SK-N-SH (cell line): ENCODE measurements at regions not wholly inside any gene's neighbourhood (a gene's known extent, or its start where the extent isn't known, plus 50 kb on each side); places are given as distances from the start of the nearest gene placed in this dataset.

Experiments
- CTCF ChIA-PET: fragments of 300-600, 350-600 bp; formaldehyde crosslinking; extraction: SDS; loops from one replicate; lab custom pipeline; 2021; lab: Yijun Ruan, JAX
- POLR2A ChIA-PET: fragments of 350-600 bp; sonication (Branson Sonifier 250); formaldehyde crosslinking; extraction: SDS; loops from one replicate; lab custom pipeline; 2020; ENCODE audit warnings: antibody characterized with exemption, inconsistent platforms; lab: Yijun Ruan, JAX
- DNase-seq: peaks from one replicate; pipeline ENCODE4 v3.0.0; 2012
- H2AFZ ChIP-seq: fragments of 200-600 bp; sonication (generic); 2 replicates; pipeline ENCODE4 v1.8.1; 2016; ENCODE audit warnings: antibody characterized with exemption, mild to moderate bottlenecking, low read depth
- H3F3A ChIP-seq: fragments of 200-600 bp; sonication (generic); replicated peaks from 2 replicates; pipeline ENCODE3; 2016; ENCODE audit warnings: antibody characterized with exemption, mild to moderate bottlenecking; ENCODE audit not compliant: insufficient read depth
- H3K27ac ChIP-seq, 2 experiments: fragments of 200-500 bp in 1 of 2; fragments of 200-600 bp in 1 of 2; sonication (Bioruptor generic) in 1 of 2; sonication (generic), shearing (Covaris generic) in 1 of 2; 2 replicates each; pipeline versions ENCODE4 v1.5.1 to v1.6.1; 2014 to 2016; ENCODE audit warnings: low read depth in 2 of 2, inconsistent platforms in 1 of 2, low read length in 1 of 2, mild to moderate bottlenecking in 1 of 2, mixed read lengths in 1 of 2
- H3K27me3 ChIP-seq: fragments of 200-600 bp; sonication (generic), shearing (Covaris generic); 2 replicates; pipeline ENCODE4 v1.6.1; 2016; ENCODE audit warnings: mixed run types; ENCODE audit not compliant: insufficient read depth
- H3K36me3 ChIP-seq, 2 experiments: fragments of 200-500 bp in 1 of 2; fragments of 200-600 bp in 1 of 2; sonication (Bioruptor generic) in 1 of 2; sonication (generic) in 1 of 2; replicated peaks in 1 of 2; 2 replicates each; pipeline versions ENCODE3 to v1.5.1; 2014 to 2016; ENCODE audit warnings: low read length in 1 of 2, mild to moderate bottlenecking in 1 of 2; ENCODE audit not compliant: insufficient read depth in 2 of 2, control insufficient read depth in 1 of 2
- H3K4me1 ChIP-seq, 2 experiments: fragments of 200-500 bp in 1 of 2; fragments of 200-600 bp in 1 of 2; sonication (Bioruptor generic) in 1 of 2; sonication (generic), shearing (Covaris generic) in 1 of 2; 2 replicates each; pipeline versions ENCODE4 v1.5.1 to v1.6.1; 2014 to 2016; ENCODE audit warnings: low read depth in 1 of 2, low read length in 1 of 2, mixed run types in 1 of 2; ENCODE audit not compliant: insufficient read depth in 2 of 2, control insufficient read depth in 1 of 2
- H3K4me2 ChIP-seq: fragments of 200-600 bp; sonication (generic), shearing (Covaris generic); 2 replicates; pipeline ENCODE4 v1.6.1; 2017; ENCODE audit warnings: mixed run types
- H3K4me3 ChIP-seq, 2 experiments: fragments of 200-500 bp in 1 of 2; fragments of 200-600 bp in 1 of 2; sonication (Bioruptor generic) in 1 of 2; sonication (generic), shearing (Covaris generic) in 1 of 2; 2 replicates each; pipeline versions ENCODE4 v1.5.1 to v1.8.1; 2014 to 2016; ENCODE audit warnings: low read depth in 2 of 2, inconsistent platforms in 1 of 2, low read length in 1 of 2, mild to moderate bottlenecking in 1 of 2, mixed read lengths in 1 of 2, moderate library complexity in 1 of 2
- H3K79me2 ChIP-seq: fragments of 200-600 bp; sonication (generic); 2 replicates; pipeline ENCODE4 v1.8.1; 2017; ENCODE audit warnings: mild to moderate bottlenecking; ENCODE audit not compliant: insufficient read depth
- H3K9ac ChIP-seq: fragments of 200-600 bp; sonication (generic); 2 replicates; pipeline ENCODE4 v1.6.1; 2017; ENCODE audit warnings: mixed run types
- H3K9me2 ChIP-seq: fragments of 200-600 bp; sonication (generic); 2 replicates; pipeline ENCODE4 v1.6.1; 2017; ENCODE audit warnings: mixed run types
- H3K9me3 ChIP-seq: fragments of 200-600 bp; sonication (generic); 2 replicates; pipeline ENCODE4 v1.6.1; 2017; ENCODE audit warnings: mixed run types, mild to moderate bottlenecking, moderate library complexity
- H4K20me1 ChIP-seq: fragments of 200-600 bp; sonication (generic); 2 replicates; pipeline ENCODE4 v1.6.1; 2017; ENCODE audit warnings: mild to moderate bottlenecking, mixed run types; ENCODE audit not compliant: insufficient read depth
- CHD2 ChIP-seq: fragments of 150-350 bp; IDR thresholded peaks from 2 replicates; pipeline ENCODE4 v1.6.1; 2018; ENCODE audit warnings: low read length; ENCODE audit not compliant: partially characterized antibody
- EP300 ChIP-seq, 2 experiments: IDR thresholded peaks; 2 replicates each; pipeline versions ENCODE4 v1.4.0 to v1.6.1; 2012; ENCODE audit warnings: borderline replicate concordance in 1 of 2, low read depth in 1 of 2, low read length in 1 of 2
- EZH2phosphoT487 ChIP-seq: fragments of 200-600 bp; sonication (generic); IDR thresholded peaks from 2 replicates; pipeline ENCODE4 v1.6.1; 2017; ENCODE audit warnings: low read depth, mixed run types, mild to moderate bottlenecking, antibody characterized with exemption, moderate library complexity, borderline replicate concordance
- FOSL2 ChIP-seq: IDR thresholded peaks from 2 replicates; pipeline ENCODE4 v1.4.0; 2012; ENCODE audit warnings: low read depth, mild to moderate bottlenecking, moderate library complexity, borderline replicate concordance
- FOXM1 ChIP-seq: IDR thresholded peaks from 2 replicates; pipeline ENCODE4 v1.4.0; 2012; ENCODE audit warnings: low read depth, mild to moderate bottlenecking
- GATA2 ChIP-seq: sonication (generic); formaldehyde crosslinking; IDR thresholded peaks from 2 replicates; pipeline ENCODE4 v1.5.0; 2020; ENCODE audit warnings: mild to moderate bottlenecking, missing genetic modification reagents
- JUND ChIP-seq: IDR thresholded peaks from 2 replicates; pipeline ENCODE4 v1.4.0; 2012
- MAX ChIP-seq: IDR thresholded peaks from 2 replicates; pipeline ENCODE4 v1.4.0; 2012; ENCODE audit warnings: low read depth
- MXI1 ChIP-seq: IDR thresholded peaks from 2 replicates; pipeline ENCODE4 v1.6.1; 2012; ENCODE audit warnings: mild to moderate bottlenecking, low read depth, low read length, improper control_type of control experiment
- NRF1 ChIP-seq: IDR thresholded peaks from 2 replicates; pipeline ENCODE4 v1.6.1; 2012; ENCODE audit warnings: low read depth, mild to moderate bottlenecking, low read length
- RAD21 ChIP-seq: IDR thresholded peaks from 2 replicates; pipeline ENCODE4 v1.6.1; 2012; ENCODE audit warnings: mild to moderate bottlenecking, low read length
- RCOR1 ChIP-seq: fragments of 150-350 bp; IDR thresholded peaks from 2 replicates; pipeline ENCODE4 v1.6.1; 2017; ENCODE audit warnings: antibody characterized with exemption, low read length
- REST ChIP-seq: IDR thresholded peaks from 2 replicates; pipeline ENCODE4 v1.6.1; 2012; ENCODE audit warnings: mild to moderate bottlenecking, low read depth, low read length, moderate library complexity
- SIN3A ChIP-seq: IDR thresholded peaks from 2 replicates; pipeline ENCODE4 v1.6.1; 2012; ENCODE audit warnings: low read depth, mild to moderate bottlenecking, low read length, moderate library complexity, borderline replicate concordance
- TCF12 ChIP-seq: IDR thresholded peaks from 2 replicates; pipeline ENCODE4 v1.4.0; 2012
- TEAD4 ChIP-seq: IDR thresholded peaks from 2 replicates; pipeline ENCODE4 v1.4.0; 2012; ENCODE audit warnings: mild to moderate bottlenecking, borderline replicate concordance; ENCODE audit not compliant: insufficient read depth
- ZBTB33 ChIP-seq: IDR thresholded peaks from 2 replicates; pipeline ENCODE4 v1.4.0; 2012; ENCODE audit warnings: low read depth, borderline replicate concordance
- WGBS: methylation state at CpG from one replicate; pipeline ENCODE4 v1.1.6; 2017; ENCODE audit warnings: low lambda C conversion rate; 5-methylcytosine and 5-hydroxymethylcytosine counted together

GRCh38 chr17:68710035-68710780, 109.0 kb upstream of the FAM20A start:
- no peaks in the 10 kb centered on the region for H3K36me3 ChIP-seq
- no peaks in the 10 kb centered on the region for H3K9me2 ChIP-seq
- H4K20me1 ChIP-seq, result no peaks in the 10 kb centered on the region
- DNase-seq, result peak; percentile 40
- H3K9ac ChIP-seq, result no peak overlapping the region
- H3K27ac ChIP-seq, result no peak overlapping the region; a peak in 1 of 4 replicates
- no peaks in the 10 kb centered on the region for H3F3A ChIP-seq
- ChIA-PET CTCF (interaction anchor here (0.8 to 2.0 kb wide), 3 partner anchors 10 to 22 kb away, joined by 3 to 6 read pairs (median 4); no protein-coding TSS in a partner anchor), POLR2A (no interaction called here)
- 15% methylated on average over 11 of the region's 11 CpGs for whole genome bisulfite sequencing
- peak overlapping the region; percentile 1; the same call in 1 of the 2 replicates for H3K4me2 ChIP-seq
- H3K4me1 ChIP-seq, result peaks cover 0 to 13% of the 10 kb centered on the region in 2 experiments; a peak in 2 of 4 replicates
- H3K27me3 ChIP-seq, result no peaks in the 10 kb centered on the region
- H2AFZ ChIP-seq, result no peak overlapping the region
- no peaks in the 10 kb centered on the region for H3K79me2 ChIP-seq
- TF ChIP-seq FOXM1 (no peak), EZH2phosphoT487 (no peak), GATA2 (CRISPR knock-in tag) (peak; percentile 67), NRF1 (no peak), RCOR1 (peak; percentile 60; the same call in 1 of the 2 replicates), RAD21 (no peak), TCF12 (no peak), TEAD4 (no peak), SIN3A (no peak), ZBTB33 (no peak), REST (no peak), FOSL2 (no peak), CHD2 (peak; percentile 38), JUND (no peak), EP300 (IDR thresholded peaks at IDR 0.05; ENCODE audit: borderline replicate concordance in 1 of 2, low read depth in 1 of 2, low read length in 1 of 2) (peak in 1 of 2 experiments; percentile 46; a peak in 1 of 4 replicates), MAX (no peak), MXI1 (no peak)
- no peak overlapping the region for H3K4me3 ChIP-seq
- no peaks in the 10 kb centered on the region for H3K9me3 ChIP-seq
